ENCODE measurements at regions not wholly inside any gene's neighbourhood (a gene's known extent, or its start where the extent isn't known, plus 50 kb on each side); places are given as distances from the start of the nearest gene placed in this dataset.

DNA sequence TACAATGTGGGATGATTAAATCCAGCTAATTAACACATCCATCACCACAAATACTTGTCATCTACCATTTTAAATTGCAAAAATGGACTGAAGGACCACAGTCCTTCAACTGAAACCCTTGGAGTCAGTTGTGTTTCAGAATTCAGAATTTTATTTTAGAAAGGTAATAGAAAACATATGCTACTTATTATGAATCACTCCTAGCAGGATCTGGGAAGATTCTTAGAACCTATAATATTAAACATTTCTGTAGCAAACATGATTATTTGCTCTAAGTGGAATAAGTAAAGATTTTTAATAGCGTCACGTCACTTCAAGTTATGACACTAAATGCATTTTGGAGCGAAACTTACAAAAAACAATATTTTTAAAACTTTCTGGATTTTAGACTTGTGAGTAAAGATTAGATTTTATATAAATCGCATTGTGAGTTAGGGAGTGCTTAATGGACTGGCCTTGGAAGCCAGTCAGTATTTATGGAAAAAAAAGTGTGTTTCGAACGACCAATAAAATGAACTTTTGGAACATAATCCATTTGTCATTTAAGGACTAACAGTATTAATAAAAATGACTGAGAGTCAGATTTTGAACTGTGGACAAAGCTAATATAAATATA is 71.8 kb upstream of the PHACTR2 start:
- no peak for DNase-seq (ENCODE audit: low spot score)
- Mint-ChIP-seq H3K27ac (ENCODE audit: unreplicated experiment) (no peak overlapping the region), H3K4me1 (ENCODE audit: low read depth) (peaks cover 35% of the 10 kb centered on the region), H3K36me3 (ENCODE audit: low read depth) (no peaks in the 10 kb centered on the region), H3K4me3 (ENCODE audit: unreplicated experiment) (no peak overlapping the region), H3K27me3 (ENCODE audit: low read depth) (no peaks in the 10 kb centered on the region), H3K9me3 (ENCODE audit: low read depth) (no peaks in the 10 kb centered on the region)
- TF ChIP-seq, protein P1, sequence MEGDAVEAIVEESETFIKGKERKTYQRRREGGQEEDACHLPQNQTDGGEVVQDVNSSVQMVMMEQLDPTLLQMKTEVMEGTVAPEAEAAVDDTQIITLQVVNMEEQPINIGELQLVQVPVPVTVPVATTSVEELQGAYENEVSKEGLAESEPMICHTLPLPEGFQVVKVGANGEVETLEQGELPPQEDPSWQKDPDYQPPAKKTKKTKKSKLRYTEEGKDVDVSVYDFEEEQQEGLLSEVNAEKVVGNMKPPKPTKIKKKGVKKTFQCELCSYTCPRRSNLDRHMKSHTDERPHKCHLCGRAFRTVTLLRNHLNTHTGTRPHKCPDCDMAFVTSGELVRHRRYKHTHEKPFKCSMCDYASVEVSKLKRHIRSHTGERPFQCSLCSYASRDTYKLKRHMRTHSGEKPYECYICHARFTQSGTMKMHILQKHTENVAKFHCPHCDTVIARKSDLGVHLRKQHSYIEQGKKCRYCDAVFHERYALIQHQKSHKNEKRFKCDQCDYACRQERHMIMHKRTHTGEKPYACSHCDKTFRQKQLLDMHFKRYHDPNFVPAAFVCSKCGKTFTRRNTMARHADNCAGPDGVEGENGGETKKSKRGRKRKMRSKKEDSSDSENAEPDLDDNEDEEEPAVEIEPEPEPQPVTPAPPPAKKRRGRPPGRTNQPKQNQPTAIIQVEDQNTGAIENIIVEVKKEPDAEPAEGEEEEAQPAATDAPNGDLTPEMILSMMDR (IDR thresholded peaks at IDR 0.05), result no peak

DNA sequence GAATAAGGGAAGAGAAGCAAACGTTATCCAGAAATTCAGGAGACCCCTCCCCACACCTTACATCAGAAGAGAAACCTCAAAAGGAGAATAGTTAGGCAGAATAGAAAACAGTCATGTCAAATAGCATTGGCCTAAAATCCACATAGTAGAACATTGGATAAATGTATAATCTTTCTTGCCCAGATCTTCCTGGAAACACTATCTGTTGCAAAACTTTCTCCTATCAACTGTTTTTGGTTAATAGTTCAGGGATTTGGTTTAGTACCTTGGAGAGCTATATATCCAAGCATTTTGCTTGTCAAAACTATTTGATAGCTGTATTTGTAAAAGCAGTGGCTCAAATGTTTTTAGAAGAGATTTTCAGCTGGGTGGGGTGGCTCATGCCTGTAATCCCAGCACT is 74.3 kb upstream of the PHACTR2 start:
- Mint-ChIP-seq H3K27me3 (ENCODE audit: low read depth) (no peaks in the 10 kb centered on the region), H3K36me3 (ENCODE audit: low read depth) (no peaks in the 10 kb centered on the region), H3K4me3 (ENCODE audit: unreplicated experiment) (no peak overlapping the region), H3K27ac (ENCODE audit: unreplicated experiment) (no peak overlapping the region), H3K4me1 (ENCODE audit: low read depth) (peaks cover 16% of the 10 kb centered on the region), H3K9me3 (ENCODE audit: low read depth) (no peaks in the 10 kb centered on the region)
- no peak for DNase-seq (ENCODE audit: low spot score)
- TF ChIP-seq, protein P1 (IDR thresholded peaks at IDR 0.05), result no peak

DNA sequence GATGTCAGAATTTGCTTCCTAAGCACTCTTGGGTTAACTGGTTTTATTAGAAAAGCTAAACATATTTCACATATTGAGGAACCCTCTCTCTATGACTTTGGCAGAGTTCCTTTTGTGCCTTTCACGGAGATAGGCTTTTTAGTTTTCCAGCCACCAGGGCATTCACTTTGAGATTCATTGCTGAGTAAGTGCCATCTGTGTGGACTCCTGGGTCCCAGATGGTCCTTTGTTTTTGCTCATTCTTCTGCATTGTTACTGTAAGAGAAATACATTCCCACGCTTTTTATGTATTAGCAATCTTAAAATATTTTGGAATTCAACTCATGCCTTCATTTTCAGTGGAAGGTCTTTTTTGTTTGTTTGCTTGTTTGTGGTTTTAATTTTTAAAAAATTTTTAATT is 76.3 kb upstream of the PHACTR2 start:
- Mint-ChIP-seq H3K27ac (ENCODE audit: unreplicated experiment) (no peak overlapping the region), H3K4me3 (ENCODE audit: unreplicated experiment) (no peak overlapping the region), H3K36me3 (ENCODE audit: low read depth) (no peaks in the 10 kb centered on the region), H3K9me3 (ENCODE audit: low read depth) (no peaks in the 10 kb centered on the region), H3K27me3 (ENCODE audit: low read depth) (no peaks in the 10 kb centered on the region), H3K4me1 (ENCODE audit: low read depth) (peaks cover 11% of the 10 kb centered on the region)
- TF ChIP-seq, protein P1 (IDR thresholded peaks at IDR 0.05), result no peak
- DNase-seq (ENCODE audit: low spot score), result no peak

DNA sequence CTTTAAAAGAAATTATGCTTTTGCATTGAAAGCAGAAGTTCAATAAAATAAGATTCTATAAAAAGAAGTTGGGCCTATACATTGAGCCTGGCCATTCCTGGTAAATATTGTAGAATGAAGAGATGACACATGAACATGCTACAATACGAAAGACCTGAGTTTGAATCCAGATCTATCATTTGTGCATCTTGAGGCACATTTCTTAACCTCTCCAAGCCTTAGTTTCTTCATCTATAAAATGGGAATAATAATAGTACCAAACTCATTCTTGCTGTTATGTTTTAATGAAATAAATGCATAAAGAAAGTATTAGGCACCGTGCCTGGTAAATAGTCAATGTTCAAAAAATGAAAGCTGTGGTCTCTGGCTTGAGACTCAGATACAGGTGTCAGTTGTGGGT is 76.9 kb upstream of the PHACTR2 start:
- Mint-ChIP-seq H3K4me3 (ENCODE audit: unreplicated experiment) (no peak overlapping the region), H3K27ac (ENCODE audit: unreplicated experiment) (no peak overlapping the region), H3K27me3 (ENCODE audit: low read depth) (no peaks in the 10 kb centered on the region), H3K9me3 (ENCODE audit: low read depth) (no peaks in the 10 kb centered on the region), H3K36me3 (ENCODE audit: low read depth) (no peaks in the 10 kb centered on the region), H3K4me1 (ENCODE audit: low read depth) (peaks cover 18% of the 10 kb centered on the region)
- DNase-seq (ENCODE audit: low spot score), result no peak
- TF ChIP-seq, protein P1 (IDR thresholded peaks at IDR 0.05), result no peak

DNA sequence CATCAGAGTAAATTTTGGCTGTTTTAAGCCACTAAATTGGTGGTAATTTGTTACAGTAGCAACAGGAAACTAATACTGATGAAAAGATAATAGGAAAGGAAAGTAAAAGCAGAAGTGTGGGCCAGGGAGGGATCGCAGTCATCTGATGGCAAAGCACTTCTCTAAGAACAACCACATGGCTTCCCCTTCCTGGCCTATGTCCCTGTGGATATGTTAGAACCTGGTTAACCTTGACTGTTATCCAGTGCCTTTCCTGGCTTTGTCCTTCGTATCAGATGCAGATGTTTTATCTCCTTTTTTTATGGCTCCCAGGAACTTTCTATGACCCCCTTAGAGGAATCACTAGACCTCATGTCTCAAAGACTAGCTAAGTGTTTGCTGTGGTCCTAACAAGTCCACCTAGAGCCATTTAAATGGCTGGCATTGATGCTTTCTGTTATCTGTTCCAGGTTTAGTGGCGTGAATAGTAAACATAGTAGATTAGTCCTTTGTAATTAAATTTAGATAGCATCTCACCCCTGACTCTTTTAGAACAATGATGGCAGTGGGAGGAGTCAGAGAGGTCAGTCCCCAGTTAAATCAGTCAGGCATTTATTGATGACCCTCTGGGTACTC is 79.2 kb upstream of the PHACTR2 start:
- Mint-ChIP-seq H3K36me3 (ENCODE audit: low read depth) (no peaks in the 10 kb centered on the region), H3K27me3 (ENCODE audit: low read depth) (no peaks in the 10 kb centered on the region), H3K4me1 (ENCODE audit: low read depth) (peaks cover 35% of the 10 kb centered on the region), H3K27ac (ENCODE audit: unreplicated experiment) (no peak overlapping the region), H3K4me3 (ENCODE audit: unreplicated experiment) (no peak overlapping the region), H3K9me3 (ENCODE audit: low read depth) (no peaks in the 10 kb centered on the region)
- DNase-seq (ENCODE audit: low spot score), result no peak
- TF ChIP-seq, protein P1 (IDR thresholded peaks at IDR 0.05), result no peak
